ENCODE measurements at regions not wholly inside any gene's neighbourhood (a gene's known extent, or its start where the extent isn't known, plus 50 kb on each side); places are given as distances from the start of the nearest gene placed in this dataset.
"Not testable (repeated sequence)": the region's sequence is repeated elsewhere in the genome, so short reads cannot be mapped to it uniquely, and the experiment has no call there.

- ATAC-seq (no peak), DNase-seq (no peak)
- Mint-ChIP-seq H3K4me1 (ENCODE audit: low read depth) (no peaks in the 10 kb centered on the region), H3K9me3 (peaks cover 8% of the 10 kb centered on the region), H3K4me3 (no peak overlapping the region), H3K27me3 (ENCODE audit: low read depth) (no peaks in the 10 kb centered on the region), H3K36me3 (ENCODE audit: insufficient read depth) (no peaks in the 10 kb centered on the region)
These were observed 793.5 kb downstream of the METTL4 start for GRCh38 chr18:1777843-1778242.

- no peak for DNase-seq
- no peak overlapping the region for H3K4me3 Mint-ChIP-seq
- no peaks in the 10 kb centered on the region for H3K27me3 Mint-ChIP-seq (ENCODE audit: low read depth)
- no peak for ATAC-seq
- H3K4me1 Mint-ChIP-seq (ENCODE audit: low read depth): no peaks in the 10 kb centered on the region
- H3K36me3 Mint-ChIP-seq (ENCODE audit: insufficient read depth): no peaks in the 10 kb centered on the region
- H3K9me3 Mint-ChIP-seq: peaks cover 8% of the 10 kb centered on the region
These were observed 792.7 kb downstream of the METTL4 start for GRCh38 chr18:1778496-1779178.

GRCh38 chr18:1779587-1779986 is 791.7 kb downstream of the METTL4 start:
- Mint-ChIP-seq H3K9me3 (peaks cover 8% of the 10 kb centered on the region), H3K27me3 (ENCODE audit: low read depth) (no peaks in the 10 kb centered on the region), H3K4me1 (ENCODE audit: low read depth) (no peaks in the 10 kb centered on the region), H3K4me3 (no peak overlapping the region), H3K36me3 (ENCODE audit: insufficient read depth) (no peaks in the 10 kb centered on the region)
- ATAC-seq (no peak), DNase-seq (no peak)

GRCh38 chr18:1784113-1784512 is 787.2 kb downstream of the METTL4 start:
- DNase-seq: no peak
- Mint-ChIP-seq H3K4me1 (ENCODE audit: low read depth) (no peaks in the 10 kb centered on the region), H3K4me3 (no peak overlapping the region), H3K9me3 (peaks cover 13% of the 10 kb centered on the region), H3K27me3 (ENCODE audit: low read depth) (no peaks in the 10 kb centered on the region), H3K36me3 (ENCODE audit: insufficient read depth) (no peaks in the 10 kb centered on the region)
- no peak for ATAC-seq

- H3K36me3 Mint-ChIP-seq (ENCODE audit: insufficient read depth); DNase-seq; ATAC-seq; H3K27me3 Mint-ChIP-seq (ENCODE audit: low read depth); H3K4me3 Mint-ChIP-seq; H3K4me1 Mint-ChIP-seq (ENCODE audit: low read depth): not testable (repeated sequence)
- H3K9me3 Mint-ChIP-seq: peaks cover 13% of the 10 kb centered on the region
These were observed 785.3 kb downstream of the METTL4 start for GRCh38 chr18:1785980-1786379.

GRCh38 chr18:1796636-1797035 is 774.7 kb downstream of the METTL4 start:
- DNase-seq (no peak), ATAC-seq (no peak)
- H3K27me3 Mint-ChIP-seq (ENCODE audit: low read depth): no peaks in the 10 kb centered on the region
- H3K4me3 Mint-ChIP-seq: no peak overlapping the region
- H3K4me1 Mint-ChIP-seq (ENCODE audit: low read depth): no peaks in the 10 kb centered on the region
- no peaks in the 10 kb centered on the region for H3K36me3 Mint-ChIP-seq (ENCODE audit: insufficient read depth)
- H3K9me3 Mint-ChIP-seq: no peaks in the 10 kb centered on the region

GRCh38 chr18:1797235-1797634 is 774.1 kb downstream of the METTL4 start:
- Mint-ChIP-seq H3K36me3 (ENCODE audit: insufficient read depth) (no peaks in the 10 kb centered on the region), H3K27me3 (ENCODE audit: low read depth) (no peaks in the 10 kb centered on the region), H3K4me1 (ENCODE audit: low read depth) (no peaks in the 10 kb centered on the region), H3K4me3 (no peak overlapping the region), H3K9me3 (no peaks in the 10 kb centered on the region)
- no peak for DNase-seq
- no peak for ATAC-seq

GRCh38 chr18:1805521-1805920 is 765.8 kb downstream of the METTL4 start:
- no peak for ATAC-seq

GRCh38 chr18:1806884-1807615 is 764.3 kb downstream of the METTL4 start:
- H3K4me1 Mint-ChIP-seq (ENCODE audit: low read depth): no peaks in the 10 kb centered on the region
- H3K27me3 Mint-ChIP-seq (ENCODE audit: low read depth): no peaks in the 10 kb centered on the region
- ATAC-seq (no peak), DNase-seq (no peak)
- H3K36me3 Mint-ChIP-seq (ENCODE audit: insufficient read depth): no peaks in the 10 kb centered on the region
- H3K9me3 Mint-ChIP-seq: peaks cover 6% of the 10 kb centered on the region
- H3K4me3 Mint-ChIP-seq: no peak overlapping the region

More at GRCh38 chr18:1805521-1805920, 765.8 kb downstream of the METTL4 start:
- no peaks in the 10 kb centered on the region for H3K4me1 Mint-ChIP-seq (ENCODE audit: low read depth)
- no peaks in the 10 kb centered on the region for H3K36me3 Mint-ChIP-seq (ENCODE audit: insufficient read depth)
- H3K4me3 Mint-ChIP-seq: no peak overlapping the region
- no peak for DNase-seq
- no peaks in the 10 kb centered on the region for H3K9me3 Mint-ChIP-seq
- H3K27me3 Mint-ChIP-seq (ENCODE audit: low read depth): no peaks in the 10 kb centered on the region

GRCh38 chr18:1811282-1811681 is 760.0 kb downstream of the METTL4 start:
- H3K9me3 Mint-ChIP-seq: peaks cover 9% of the 10 kb centered on the region
- H3K4me1 Mint-ChIP-seq (ENCODE audit: low read depth): no peaks in the 10 kb centered on the region
- no peak for DNase-seq
- no peak for ATAC-seq
- no peaks in the 10 kb centered on the region for H3K27me3 Mint-ChIP-seq (ENCODE audit: low read depth)
- no peaks in the 10 kb centered on the region for H3K36me3 Mint-ChIP-seq (ENCODE audit: insufficient read depth)
- no peak overlapping the region for H3K4me3 Mint-ChIP-seq

- Mint-ChIP-seq H3K27me3 (ENCODE audit: low read depth) (no peaks in the 10 kb centered on the region), H3K36me3 (ENCODE audit: insufficient read depth) (no peaks in the 10 kb centered on the region), H3K9me3 (peaks cover 2% of the 10 kb centered on the region), H3K4me1 (ENCODE audit: low read depth) (no peaks in the 10 kb centered on the region), H3K4me3 (no peak overlapping the region)
- no peak for DNase-seq
- ATAC-seq: no peak
These were observed 746.0 kb downstream of the METTL4 start for GRCh38 chr18:1825296-1825695.

GRCh38 chr18:1840878-1841277 is 730.4 kb downstream of the METTL4 start:
- no peaks in the 10 kb centered on the region for H3K36me3 Mint-ChIP-seq (ENCODE audit: insufficient read depth)
- H3K9me3 Mint-ChIP-seq: peaks cover 4% of the 10 kb centered on the region
- no peaks in the 10 kb centered on the region for H3K4me1 Mint-ChIP-seq (ENCODE audit: low read depth)
- ATAC-seq (no peak), DNase-seq (no peak)
- H3K27me3 Mint-ChIP-seq (ENCODE audit: low read depth): no peaks in the 10 kb centered on the region
- H3K4me3 Mint-ChIP-seq: no peak overlapping the region

GRCh38 chr18:1846640-1847039 is 724.7 kb downstream of the METTL4 start:
- DNase-seq (no peak), ATAC-seq (no peak)
- no peaks in the 10 kb centered on the region for H3K36me3 Mint-ChIP-seq (ENCODE audit: insufficient read depth)
- no peak overlapping the region for H3K4me3 Mint-ChIP-seq
- H3K4me1 Mint-ChIP-seq (ENCODE audit: low read depth): no peaks in the 10 kb centered on the region
- H3K27me3 Mint-ChIP-seq (ENCODE audit: low read depth): no peaks in the 10 kb centered on the region
- H3K9me3 Mint-ChIP-seq: no peaks in the 10 kb centered on the region

- Mint-ChIP-seq H3K4me3 (no peak overlapping the region), H3K36me3 (ENCODE audit: insufficient read depth) (no peaks in the 10 kb centered on the region), H3K4me1 (ENCODE audit: low read depth) (no peaks in the 10 kb centered on the region), H3K9me3 (no peaks in the 10 kb centered on the region), H3K27me3 (ENCODE audit: low read depth) (no peaks in the 10 kb centered on the region)
- ATAC-seq: no peak
- DNase-seq: no peak
These were observed 722.6 kb downstream of the METTL4 start for GRCh38 chr18:1848716-1849115.

- Mint-ChIP-seq H3K27me3 (ENCODE audit: low read depth) (no peaks in the 10 kb centered on the region), H3K4me1 (ENCODE audit: low read depth) (no peaks in the 10 kb centered on the region)
- no peak for ATAC-seq
These were observed 721.9 kb downstream of the METTL4 start for GRCh38 chr18:1849386-1849785.

More at GRCh38 chr18:1849386-1849785, 721.9 kb downstream of the METTL4 start:
- Mint-ChIP-seq H3K36me3 (ENCODE audit: insufficient read depth) (no peaks in the 10 kb centered on the region), H3K9me3 (no peaks in the 10 kb centered on the region), H3K4me3 (no peak overlapping the region)
- DNase-seq: no peak
